Spleen (tissue), 11 donors: ENCODE measurements at regions not wholly inside any gene's neighbourhood (a gene's known extent, or its start where the extent isn't known, plus 50 kb on each side); places are given as distances from the start of the nearest gene placed in this dataset.

Experiments used
- DNase-seq: peaks from one replicate; pipeline ENCODE4 v3.0.0-alpha.2; 2020
- H3K27ac ChIP-seq, 8 donors: fragments of 200-600 bp; sonication (generic) in 7 of 8; 1 replicate in 4 of 8; 2 replicates in 4 of 8; pipeline versions ENCODE4 v1.5.0 to v1.8.0; 2016 to 2021; ENCODE audit warnings: inconsistent platforms in 4 of 8, mild to moderate bottlenecking in 4 of 8, moderate library complexity in 1 of 8
- H3K27me3 ChIP-seq, 7 donors: fragments of 200-600 bp; sonication (generic) in 6 of 7; replicated peaks in 1 of 7; 1 replicate in 4 of 7; 2 replicates in 3 of 7; pipeline versions ENCODE4 v1.5.0 to v1.8.0; 2016 to 2021; ENCODE audit warnings: inconsistent platforms in 3 of 7, mild to moderate bottlenecking in 1 of 7
- H3K36me3 ChIP-seq, 6 donors: fragments of 200-600 bp; sonication (generic) in 5 of 6; 1 replicate in 4 of 6; 2 replicates in 2 of 6; pipeline versions ENCODE4 v1.5.0 to v1.8.0; 2016 to 2021; ENCODE audit warnings: inconsistent platforms in 2 of 6
- H3K4me1 ChIP-seq, 6 donors: fragments of 200-600 bp; sonication (generic) in 5 of 6; 1 replicate in 3 of 6; 2 replicates in 3 of 6; pipeline versions ENCODE4 v1.5.0 to v1.8.0; 2016 to 2021; ENCODE audit warnings: inconsistent platforms in 3 of 6
- H3K4me3 ChIP-seq, 8 donors: fragments of 200-600 bp; sonication (generic) in 7 of 8; 1 replicate in 4 of 8; 2 replicates in 4 of 8; pipeline versions ENCODE4 v1.5.0 to v1.8.0; 2016 to 2021; ENCODE audit warnings: inconsistent platforms in 4 of 8, mild to moderate bottlenecking in 4 of 8, moderate library complexity in 2 of 8
- H3K9me3 ChIP-seq, 8 donors: fragments of 200-600 bp; sonication (generic) in 7 of 8; 1 replicate in 4 of 8; 2 replicates in 4 of 8; pipeline versions ENCODE4 v1.5.0 to v1.8.0; 2016 to 2021; ENCODE audit warnings: inconsistent platforms in 4 of 8
- CTCF ChIP-seq, 11 experiments: fragments of 200-600 bp in 7 of 11; fragments of 450-650 bp in 4 of 11; sonication (generic) in 4 of 11; IDR thresholded peaks in 8 of 11; conservative IDR thresholded peaks in 3 of 11; 1 replicate in 7 of 11; 2 replicates in 4 of 11; pipeline versions ENCODE4 v1.4.0 to v1.8.0; 2016 to 2021; ENCODE audit warnings: antibody characterized with exemption in 11 of 11, inconsistent platforms in 4 of 11, mild to moderate bottlenecking in 1 of 11
- POLR2A ChIP-seq, 3 donors: fragments of 450-650 bp; IDR thresholded peaks; one replicate each; pipeline ENCODE4 v1.5.1; 2017; ENCODE audit warnings: antibody characterized with exemption in 3 of 3, mild to moderate bottlenecking in 1 of 3
- POLR2AphosphoS5 ChIP-seq, 3 donors: sonication (generic); formaldehyde crosslinking; IDR thresholded peaks; one replicate each; pipeline ENCODE4 v1.5.1; 2017; ENCODE audit warnings: antibody characterized with exemption in 3 of 3
- WGBS, 5 donors: extraction: QIAGEN DNeasy Blood & Tissue Kit in 3 of 5; methylation state at CpG; one replicate each; pipeline versions ENCODE4 v1.1.5 to v1.1.7; 2013 to 2018; 5-methylcytosine and 5-hydroxymethylcytosine counted together
- intact Hi-C: fragments of 100-400 bp; cut with DNase I; formaldehyde crosslinking; loops from one replicate; pipeline ENCODE4 v1.15.0; 2023; ENCODE audit warnings: low total_unique reads
- donor health status: healthy with polysubstance abuse.
- donor health status: DM: no; HTN: no; CAD: no; lungs with moderate emphysema.
- donor health status: DM: no; HTN: no; CAD: no.
- donor health status: Bipolar disorder and iron deficiency.
- donor health status: healthy.
- donor health status: DM: no; HTN: no; CAD: no.
- donor health status: DM: yes; HTN: yes; CAD: no.

GRCh38 chr2:129911363-129912065 lies 68.0 kb upstream of the RAB6C start:
- no peak for DNase-seq
- H3K27me3 ChIP-seq, result peaks cover 0 to 35% (median 0%) of the 10 kb centered on the region in 7 donors

GRCh38 chr2:129912066-129912820 lies 67.2 kb upstream of the RAB6C start:
- H3K4me1 ChIP-seq, result no peaks in the 10 kb centered on the region
- H3K27me3 ChIP-seq, result peaks cover 0 to 28% (median 0%) of the 10 kb centered on the region in 7 donors
- no peak overlapping the region for H3K27ac ChIP-seq
- no peak for DNase-seq
- intact Hi-C loops, result no loop called here
- no peaks in the 10 kb centered on the region for H3K36me3 ChIP-seq
- WGBS, 5 donors, result 85 to 92% (median 88%) methylated on average over 15 to 24 of the region's 24 CpGs
- H3K9me3 ChIP-seq, result peaks cover 0 to 9% (median 4%) of the 10 kb centered on the region in 8 donors
- TF ChIP-seq CTCF (IDR thresholded peaks at IDR 0.05 in 8 of 11, conservative IDR thresholded peaks at IDR 0.05 in 3 of 11) (no peak), POLR2A (IDR thresholded peaks at IDR 0.05) (no peak), POLR2AphosphoS5 (IDR thresholded peaks at IDR 0.05) (no peak)
- no peak overlapping the region for H3K4me3 ChIP-seq

More at GRCh38 chr2:129911363-129912065, 68.0 kb upstream of the RAB6C start:
- Histone ChIP-seq H3K4me3 (no peak overlapping the region), H3K27ac (no peak overlapping the region), H3K9me3 (peaks cover 0 to 2% (median 0%) of the 10 kb centered on the region in 8 donors), H3K36me3 (no peaks in the 10 kb centered on the region), H3K4me1 (no peaks in the 10 kb centered on the region)
- TF ChIP-seq CTCF (IDR thresholded peaks at IDR 0.05 in 8 of 11, conservative IDR thresholded peaks at IDR 0.05 in 3 of 11) (no peak), POLR2AphosphoS5 (IDR thresholded peaks at IDR 0.05) (no peak), POLR2A (IDR thresholded peaks at IDR 0.05) (no peak)
- intact Hi-C loops, result no loop called here
- WGBS, 5 donors, result 81 to 90% (median 86%) methylated on average over 17 of the region's 17 CpGs

GRCh38 chr2:129912871-129913694 lies 66.4 kb upstream of the RAB6C start:
- WGBS, 5 donors, result 81 to 90% (median 85%) methylated on average over 14 to 17 of the region's 17 CpGs
- no peak for DNase-seq
- Histone ChIP-seq H3K27me3 (peaks cover 0 to 22% (median 0%) of the 10 kb centered on the region in 7 donors), H3K4me3 (no peak overlapping the region), H3K9me3 (peaks cover 4 to 18% (median 12%) of the 10 kb centered on the region in 8 donors), H3K4me1 (no peaks in the 10 kb centered on the region), H3K36me3 (no peaks in the 10 kb centered on the region), H3K27ac (no peak overlapping the region)
- intact Hi-C loops, result no loop called here
- TF ChIP-seq POLR2A (IDR thresholded peaks at IDR 0.05), result no peak
- TF ChIP-seq CTCF (IDR thresholded peaks at IDR 0.05 in 8 of 11, conservative IDR thresholded peaks at IDR 0.05 in 3 of 11), result no peak
- no peak for TF ChIP-seq POLR2AphosphoS5 (IDR thresholded peaks at IDR 0.05)
